ENCODE measurements at regions not wholly inside any gene's neighbourhood (a gene's known extent, or its start where the extent isn't known, plus 50 kb on each side); places are given as distances from the start of the nearest gene placed in this dataset.

DNA sequence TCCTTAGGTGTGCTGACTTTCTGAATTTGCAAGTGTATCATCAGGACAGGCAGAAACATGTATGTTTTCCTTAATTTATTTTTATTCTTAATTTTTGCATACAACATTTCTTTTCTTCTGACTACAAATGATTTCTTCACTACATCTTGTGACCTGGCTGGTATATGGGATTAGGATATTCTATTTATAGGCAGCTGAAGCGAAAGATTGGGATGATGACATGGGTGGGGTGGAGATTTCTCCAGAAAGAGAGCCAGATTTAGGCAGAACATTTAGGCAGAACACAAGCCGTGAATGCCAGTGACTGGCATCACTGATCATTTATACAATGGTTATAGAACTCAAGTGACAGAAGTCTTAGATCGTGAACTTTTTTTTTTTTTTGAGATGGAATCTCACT is 256.7 kb downstream of the KLF6 start:
- in situ Hi-C loops (cut with HindIII; ENCODE audit: low sequenced_read_pairs), result no loop called here

GRCh38 chr10:3527869-3528268 is 257.1 kb downstream of the KLF6 start:
- in situ Hi-C loops (cut with HindIII; ENCODE audit: low sequenced_read_pairs), result no loop called here

DNA sequence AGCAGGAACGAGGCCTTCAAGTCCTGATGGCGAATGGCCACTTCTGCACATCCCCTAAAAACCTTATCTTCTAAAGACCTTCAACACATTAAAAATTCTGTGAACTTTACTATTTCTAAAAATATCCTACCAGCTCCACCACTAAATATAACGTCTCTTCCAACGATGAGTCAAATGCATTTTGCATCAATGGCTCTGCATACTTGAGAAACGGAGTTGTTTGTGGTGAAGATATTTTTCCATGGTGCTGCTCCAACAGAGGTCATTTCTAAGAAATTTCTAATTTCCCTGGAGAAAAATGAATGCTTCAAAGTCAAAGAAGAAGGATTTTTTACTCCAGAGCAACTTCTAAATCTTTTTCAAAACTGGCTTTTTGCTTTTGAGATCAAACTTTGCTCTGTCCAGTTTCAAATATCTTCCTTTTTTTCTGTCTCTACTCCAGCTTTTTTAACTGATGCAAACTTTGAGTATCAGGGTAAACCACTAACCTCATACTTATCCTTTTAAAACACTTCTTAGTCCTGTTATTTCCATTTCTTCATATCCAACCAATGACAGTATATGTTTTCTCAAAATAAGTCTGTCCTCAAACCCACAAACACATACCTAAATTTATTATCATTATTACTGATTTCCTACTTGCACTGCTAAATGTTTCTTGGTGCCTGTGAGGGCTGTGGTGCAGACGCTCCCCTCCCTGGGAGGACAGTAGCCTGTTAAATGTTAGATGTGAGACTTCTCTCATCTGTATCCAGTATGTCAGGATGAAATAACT is 258.1 kb downstream of the KLF6 start:
- in situ Hi-C loops (cut with HindIII; ENCODE audit: low sequenced_read_pairs), result no loop called here

DNA sequence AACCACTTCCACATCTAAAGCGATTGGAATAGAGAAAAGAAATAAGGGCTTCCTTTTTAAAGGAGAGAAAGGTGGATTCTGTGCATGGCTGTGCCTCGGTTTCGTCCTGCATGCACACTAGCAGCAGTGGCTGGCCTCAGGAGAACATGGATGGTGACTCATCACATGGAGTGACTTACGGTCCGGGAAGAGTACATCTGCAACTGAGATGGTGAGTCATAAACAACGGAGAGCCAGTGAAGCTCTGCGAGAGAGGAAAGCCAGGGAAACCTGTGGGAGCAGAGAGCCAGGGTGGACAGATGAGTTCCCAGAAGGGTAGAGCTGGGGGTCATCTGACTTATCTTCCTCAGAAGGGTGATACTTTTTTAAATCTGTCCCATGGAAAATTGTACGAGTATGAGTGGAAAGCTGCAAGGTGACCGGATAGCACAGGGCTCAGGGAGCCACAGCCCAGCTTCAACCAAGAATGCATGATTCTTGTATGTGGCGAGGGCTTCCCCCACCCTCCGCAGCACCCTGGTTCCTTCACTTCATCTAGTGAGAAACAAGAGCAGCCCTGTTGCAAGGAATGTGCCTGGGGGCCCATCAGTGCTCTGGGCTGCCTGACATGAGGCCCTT is 259.1 kb downstream of the KLF6 start:
- in situ Hi-C loops (cut with HindIII; ENCODE audit: low sequenced_read_pairs), result no loop called here

GRCh38 chr10:3524086-3524960 is 260.7 kb downstream of the KLF6 start:
- in situ Hi-C loops (cut with HindIII; ENCODE audit: low sequenced_read_pairs), result no loop called here

GRCh38 chr10:3523309-3524050 is 261.5 kb downstream of the KLF6 start:
- in situ Hi-C loops (cut with HindIII; ENCODE audit: low sequenced_read_pairs), result no loop called here

DNA sequence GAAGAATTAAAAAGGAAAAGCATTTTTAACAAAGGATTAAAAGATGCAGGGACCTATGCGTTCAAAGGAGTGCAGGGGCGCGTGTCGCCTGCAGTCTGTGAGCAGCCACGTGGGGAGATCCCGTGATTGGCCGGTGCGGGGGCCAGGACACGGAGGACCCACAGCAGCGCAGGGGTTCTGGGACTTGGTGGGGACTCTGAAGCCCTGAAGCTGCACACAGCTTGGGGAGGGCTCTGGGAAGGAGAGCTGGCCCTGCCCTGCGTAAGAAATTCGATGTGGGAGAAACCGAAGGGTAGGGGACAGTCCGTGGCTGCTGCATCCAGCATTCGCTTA is 268.1 kb downstream of the KLF6 start:
- in situ Hi-C loops (cut with HindIII; ENCODE audit: low sequenced_read_pairs), result loop anchor here (5.0 kb wide), 2 partner anchors 50 to 65 kb away; no protein-coding TSS in a partner anchor

GRCh38 chr10:3516234-3516922 is 268.6 kb downstream of the KLF6 start:
- in situ Hi-C loops (cut with HindIII; ENCODE audit: low sequenced_read_pairs), result loop anchor here (5.0 kb wide), 2 partner anchors 51 to 64 kb away; no protein-coding TSS in a partner anchor

GRCh38 chr10:3514691-3515090 is 270.3 kb downstream of the KLF6 start:
- in situ Hi-C loops (cut with HindIII; ENCODE audit: low sequenced_read_pairs), result loop anchor here (5.0 kb wide), 2 partner anchors 53 to 62 kb away; no protein-coding TSS in a partner anchor

DNA sequence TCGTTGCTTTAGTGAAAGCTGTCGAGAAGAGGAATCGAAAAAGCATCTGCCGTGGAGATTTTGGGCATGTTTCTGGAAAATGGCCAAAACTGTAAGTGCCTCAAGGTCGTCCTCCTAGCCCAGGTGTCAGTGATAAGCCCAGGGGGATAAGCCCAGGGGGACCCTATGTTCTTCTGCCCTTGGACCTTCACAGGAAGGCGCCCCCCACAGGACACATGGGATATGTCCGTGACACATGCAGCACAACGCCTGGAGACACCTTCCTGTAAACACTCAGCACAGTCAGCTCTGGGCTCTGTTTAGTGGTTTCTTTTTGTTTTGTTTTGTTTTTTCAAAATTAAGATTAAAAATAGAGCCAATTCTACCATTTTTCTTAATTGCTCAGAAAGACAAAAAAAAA is 272.7 kb downstream of the KLF6 start:
- in situ Hi-C loops (cut with HindIII; ENCODE audit: low sequenced_read_pairs), result no loop called here

- in situ Hi-C loops (cut with HindIII; ENCODE audit: low sequenced_read_pairs), result no loop called here
Measured at GRCh38 chr10:3511483-3511882, 273.5 kb downstream of the KLF6 start.

DNA sequence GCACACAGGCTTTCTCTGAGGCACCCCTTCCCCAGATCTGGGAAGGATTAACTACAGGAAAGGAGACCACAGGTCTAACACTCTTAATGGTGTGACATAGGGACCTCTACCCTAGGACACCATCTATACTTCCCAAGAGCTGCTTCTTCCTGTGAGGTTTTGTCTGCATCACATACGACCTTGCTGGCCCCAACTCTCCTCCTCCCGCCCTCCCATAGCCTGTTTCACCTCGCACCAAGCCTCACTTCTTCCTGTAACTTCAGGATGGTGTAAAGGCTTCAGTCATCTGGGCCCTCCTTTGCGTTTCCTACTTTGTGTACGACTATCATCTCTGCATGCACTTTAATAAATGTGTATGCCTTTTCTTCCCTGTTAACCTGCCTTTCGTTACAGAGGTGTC is 274.3 kb downstream of the KLF6 start:
- in situ Hi-C loops (cut with HindIII; ENCODE audit: low sequenced_read_pairs), result no loop called here

GRCh38 chr10:3509355-3509754 is 275.7 kb downstream of the KLF6 start:
- in situ Hi-C loops (cut with HindIII; ENCODE audit: low sequenced_read_pairs), result no loop called here

- in situ Hi-C loops (cut with HindIII; ENCODE audit: low sequenced_read_pairs), result no loop called here
Measured at GRCh38 chr10:3503299-3503698, 281.7 kb downstream of the KLF6 start.

DNA sequence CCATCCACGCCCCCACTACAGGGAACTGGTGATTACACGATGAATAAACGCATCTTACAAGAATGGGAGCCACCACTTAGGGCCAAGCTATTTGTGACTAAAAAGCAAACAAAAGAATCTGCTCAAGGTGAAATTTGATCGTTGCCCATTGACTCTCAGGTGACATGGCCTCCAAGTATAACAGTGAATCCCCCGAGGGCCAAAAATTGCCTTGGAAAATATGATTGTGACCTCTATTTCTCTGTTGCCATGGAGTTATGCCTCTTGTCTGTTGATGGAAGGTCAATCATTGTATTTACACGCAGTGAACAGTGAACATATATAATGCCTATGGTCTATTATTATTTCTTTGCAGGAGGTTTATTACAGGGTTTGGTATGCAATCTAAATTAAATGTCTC is 282.3 kb downstream of the KLF6 start:
- in situ Hi-C loops (cut with HindIII; ENCODE audit: low sequenced_read_pairs), result no loop called here

DNA sequence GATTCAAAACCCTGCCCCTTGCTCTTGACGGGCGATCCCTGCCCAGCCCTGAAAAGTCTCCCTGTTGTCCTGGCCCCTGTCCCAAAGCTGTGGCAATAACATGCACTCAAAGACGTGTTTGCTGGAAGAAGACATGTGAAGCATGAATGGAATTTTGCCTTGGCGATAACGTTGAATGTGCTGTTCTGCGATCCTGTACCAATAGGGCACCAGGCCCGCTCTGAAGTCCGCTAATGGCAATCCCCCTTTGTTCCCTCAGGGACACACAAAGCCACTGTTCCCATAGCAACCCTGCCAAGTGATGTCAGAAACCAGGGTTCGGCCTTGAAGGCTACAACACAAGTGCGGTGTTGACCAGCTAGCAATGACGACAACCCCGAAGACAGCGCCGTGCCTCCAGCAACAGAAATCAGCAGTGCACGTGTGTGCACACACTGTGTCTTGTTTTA is 284.6 kb downstream of the KLF6 start:
- in situ Hi-C loops (cut with HindIII; ENCODE audit: low sequenced_read_pairs), result no loop called here

DNA sequence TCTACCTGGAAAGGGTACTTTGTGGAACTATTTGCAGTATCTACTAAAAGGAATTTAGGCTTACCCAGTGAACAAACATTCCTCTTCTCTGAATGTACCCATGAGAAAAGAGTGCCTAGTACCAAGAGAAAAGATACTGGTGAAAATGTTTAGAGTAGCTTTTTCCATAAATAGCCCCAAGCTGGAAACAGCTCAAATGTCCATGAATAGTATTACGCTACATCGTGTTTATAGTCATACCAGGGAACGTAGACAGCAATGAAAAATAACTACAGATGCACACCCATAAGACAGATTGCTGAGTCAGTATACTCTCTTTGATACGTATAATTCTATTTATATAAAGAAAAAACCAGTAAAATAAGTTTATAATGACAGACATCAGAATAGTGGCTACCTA is 285.9 kb downstream of the KLF6 start:
- in situ Hi-C loops (cut with HindIII; ENCODE audit: low sequenced_read_pairs), result no loop called here

DNA sequence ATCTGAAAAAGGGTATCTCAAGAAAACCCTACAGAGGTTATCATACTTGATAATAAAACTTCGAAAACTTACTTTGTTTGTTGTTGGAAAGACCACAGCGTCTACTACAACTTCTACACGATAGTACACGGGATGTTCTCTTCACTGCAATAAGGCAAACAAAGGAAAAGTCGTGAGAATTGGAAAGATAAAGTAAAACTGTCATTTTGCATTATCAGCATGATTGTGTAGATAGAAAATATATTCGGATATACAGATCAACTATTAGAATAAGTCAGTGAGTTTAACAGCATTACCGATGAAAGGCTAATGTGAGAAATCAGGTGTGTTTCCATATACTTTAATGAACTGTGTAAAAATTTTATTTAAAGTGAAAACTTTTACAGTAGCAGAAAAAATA is 287.4 kb downstream of the KLF6 start:
- in situ Hi-C loops (cut with HindIII; ENCODE audit: low sequenced_read_pairs), result no loop called here

- in situ Hi-C loops (cut with HindIII; ENCODE audit: low sequenced_read_pairs), result no loop called here
Measured at GRCh38 chr10:3496138-3496537, 288.9 kb downstream of the KLF6 start.

- in situ Hi-C loops (cut with HindIII; ENCODE audit: low sequenced_read_pairs), result no loop called here
Measured at GRCh38 chr10:3495281-3495680, 289.7 kb downstream of the KLF6 start.

Data from endothelial cell of hepatic sinusoid (primary cell).